ENCODE measurements at regions not wholly inside any gene's neighbourhood (a gene's known extent, or its start where the extent isn't known, plus 50 kb on each side); places are given as distances from the start of the nearest gene placed in this dataset.

- Histone ChIP-seq H3K36me3 (ENCODE audit: control insufficient read depth, insufficient read depth, low read length) (no peaks in the 10 kb centered on the region), H3K4me3 (ENCODE audit: low read depth, low read length) (no peak overlapping the region), H3K27me3 (ENCODE audit: control insufficient read depth, insufficient read depth, low read length) (no peaks in the 10 kb centered on the region)
- no peak for DNase-seq (ENCODE audit: low read depth)
- no peak for TF ChIP-seq CTCF (IDR thresholded peaks at IDR 0.05; ENCODE audit: insufficient read depth, low read length, poor library complexity, severe bottlenecking)
These were observed 200.6 kb downstream of the PTGER3 start for GRCh38 chr1:70847013-70847412.

GRCh38 chr1:70855203-70855602 lies 192.4 kb downstream of the PTGER3 start:
- Histone ChIP-seq H3K4me3 (ENCODE audit: low read depth, low read length) (no peak overlapping the region), H3K36me3 (ENCODE audit: control insufficient read depth, insufficient read depth, low read length) (no peaks in the 10 kb centered on the region), H3K27me3 (ENCODE audit: control insufficient read depth, insufficient read depth, low read length) (no peaks in the 10 kb centered on the region)
- TF ChIP-seq CTCF (IDR thresholded peaks at IDR 0.05; ENCODE audit: insufficient read depth, low read length, poor library complexity, severe bottlenecking), result no peak
- no peak for DNase-seq (ENCODE audit: low read depth)

- H3K36me3 ChIP-seq (ENCODE audit: control insufficient read depth, insufficient read depth, low read length), result no peaks in the 10 kb centered on the region
- DNase-seq (ENCODE audit: low read depth), result no peak
- no peaks in the 10 kb centered on the region for H3K27me3 ChIP-seq (ENCODE audit: control insufficient read depth, insufficient read depth, low read length)
- H3K4me3 ChIP-seq (ENCODE audit: low read depth, low read length), result no peak overlapping the region
- TF ChIP-seq CTCF (IDR thresholded peaks at IDR 0.05; ENCODE audit: insufficient read depth, low read length, poor library complexity, severe bottlenecking), result no peak
These were observed 191.4 kb downstream of the PTGER3 start for GRCh38 chr1:70856201-70856600.

GRCh38 chr1:70863239-70863638 lies 184.4 kb downstream of the PTGER3 start:
- Histone ChIP-seq H3K27me3 (ENCODE audit: control insufficient read depth, insufficient read depth, low read length) (no peaks in the 10 kb centered on the region), H3K4me3 (ENCODE audit: low read depth, low read length) (no peak overlapping the region), H3K36me3 (ENCODE audit: control insufficient read depth, insufficient read depth, low read length) (no peaks in the 10 kb centered on the region)
- TF ChIP-seq CTCF (IDR thresholded peaks at IDR 0.05; ENCODE audit: insufficient read depth, low read length, poor library complexity, severe bottlenecking), result no peak
- no peak for DNase-seq (ENCODE audit: low read depth)

- Histone ChIP-seq H3K36me3 (ENCODE audit: control insufficient read depth, insufficient read depth, low read length) (no peaks in the 10 kb centered on the region), H3K27me3 (ENCODE audit: control insufficient read depth, insufficient read depth, low read length) (no peaks in the 10 kb centered on the region), H3K4me3 (ENCODE audit: low read depth, low read length) (no peak overlapping the region)
- no peak for DNase-seq (ENCODE audit: low read depth)
- TF ChIP-seq CTCF (IDR thresholded peaks at IDR 0.05; ENCODE audit: insufficient read depth, low read length, poor library complexity, severe bottlenecking), result no peak
These were observed 183.3 kb downstream of the PTGER3 start for GRCh38 chr1:70864302-70864701.

GRCh38 chr1:70866542-70867264 lies 180.9 kb downstream of the PTGER3 start:
- no peak for TF ChIP-seq CTCF (IDR thresholded peaks at IDR 0.05; ENCODE audit: insufficient read depth, low read length, poor library complexity, severe bottlenecking)
- Histone ChIP-seq H3K4me3 (ENCODE audit: low read depth, low read length) (no peak overlapping the region), H3K36me3 (ENCODE audit: control insufficient read depth, insufficient read depth, low read length) (no peaks in the 10 kb centered on the region), H3K27me3 (ENCODE audit: control insufficient read depth, insufficient read depth, low read length) (no peaks in the 10 kb centered on the region)
- no peak for DNase-seq (ENCODE audit: low read depth)

All from kidney epithelial cell (primary cell).